ENCODE measurements at regions not wholly inside any gene's neighbourhood (a gene's known extent, or its start where the extent isn't known, plus 50 kb on each side); places are given as distances from the start of the nearest gene placed in this dataset.

DNA sequence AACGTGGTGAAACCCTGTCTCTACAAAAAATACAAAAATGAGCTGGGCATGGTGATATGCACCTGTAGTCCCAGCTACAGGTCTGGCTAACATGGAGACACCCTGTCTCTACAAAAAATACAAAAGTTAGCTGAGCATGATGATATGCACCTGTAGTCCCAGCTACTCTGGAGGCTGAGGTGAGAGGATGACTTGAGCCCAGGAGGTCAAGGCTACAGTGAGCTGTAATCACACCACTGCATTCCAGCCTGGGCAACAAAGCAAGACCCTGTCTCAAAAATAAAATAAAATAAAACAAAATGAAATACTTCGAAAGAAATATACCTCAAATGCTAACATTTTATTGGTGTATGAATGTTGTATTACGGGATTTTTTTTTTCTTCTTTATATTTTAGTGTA is 107.6 kb upstream of the EGLN3 start:
- H3K4me1 Mint-ChIP-seq (ENCODE audit: low read depth, unreplicated experiment) = no peaks in the 10 kb centered on the region
- no peak for DNase-seq
- peaks cover 2% of the 10 kb centered on the region for H3K27me3 Mint-ChIP-seq (ENCODE audit: unreplicated experiment)
- H3K4me3 Mint-ChIP-seq (ENCODE audit: unreplicated experiment) = no peak overlapping the region
- H3K9me3 Mint-ChIP-seq (ENCODE audit: unreplicated experiment) = no peaks in the 10 kb centered on the region
- TF ChIP-seq, protein P1, sequence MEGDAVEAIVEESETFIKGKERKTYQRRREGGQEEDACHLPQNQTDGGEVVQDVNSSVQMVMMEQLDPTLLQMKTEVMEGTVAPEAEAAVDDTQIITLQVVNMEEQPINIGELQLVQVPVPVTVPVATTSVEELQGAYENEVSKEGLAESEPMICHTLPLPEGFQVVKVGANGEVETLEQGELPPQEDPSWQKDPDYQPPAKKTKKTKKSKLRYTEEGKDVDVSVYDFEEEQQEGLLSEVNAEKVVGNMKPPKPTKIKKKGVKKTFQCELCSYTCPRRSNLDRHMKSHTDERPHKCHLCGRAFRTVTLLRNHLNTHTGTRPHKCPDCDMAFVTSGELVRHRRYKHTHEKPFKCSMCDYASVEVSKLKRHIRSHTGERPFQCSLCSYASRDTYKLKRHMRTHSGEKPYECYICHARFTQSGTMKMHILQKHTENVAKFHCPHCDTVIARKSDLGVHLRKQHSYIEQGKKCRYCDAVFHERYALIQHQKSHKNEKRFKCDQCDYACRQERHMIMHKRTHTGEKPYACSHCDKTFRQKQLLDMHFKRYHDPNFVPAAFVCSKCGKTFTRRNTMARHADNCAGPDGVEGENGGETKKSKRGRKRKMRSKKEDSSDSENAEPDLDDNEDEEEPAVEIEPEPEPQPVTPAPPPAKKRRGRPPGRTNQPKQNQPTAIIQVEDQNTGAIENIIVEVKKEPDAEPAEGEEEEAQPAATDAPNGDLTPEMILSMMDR (IDR thresholded peaks at IDR 0.05; ENCODE audit: partially characterized antibody, unreplicated experiment) = no peak
- H3K27ac Mint-ChIP-seq (ENCODE audit: unreplicated experiment) = no peak overlapping the region
- no peaks in the 10 kb centered on the region for H3K36me3 Mint-ChIP-seq (ENCODE audit: unreplicated experiment)

DNA sequence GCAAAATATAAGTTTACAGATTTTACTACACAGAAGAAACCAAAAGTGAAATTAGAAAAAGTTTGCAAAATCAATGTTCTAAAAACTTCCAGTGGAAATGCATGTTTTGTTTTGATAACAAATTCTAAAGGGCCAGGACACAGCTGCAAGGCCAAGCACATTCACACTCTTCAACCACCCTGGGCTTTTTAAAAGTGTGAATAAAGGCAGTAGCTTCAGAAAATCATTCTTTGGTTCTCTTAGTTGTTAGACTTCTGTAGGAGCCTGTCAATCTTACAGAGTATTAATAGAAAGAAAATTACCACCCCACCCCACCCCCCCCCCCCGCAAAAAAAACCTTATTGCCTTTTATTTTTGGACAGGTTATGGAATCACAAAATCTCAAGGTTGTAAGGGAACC is 105.2 kb upstream of the EGLN3 start:
- H3K36me3 Mint-ChIP-seq (ENCODE audit: unreplicated experiment) = no peaks in the 10 kb centered on the region
- DNase-seq = no peak
- H3K4me3 Mint-ChIP-seq (ENCODE audit: unreplicated experiment) = no peak overlapping the region
- TF ChIP-seq, protein P1 (IDR thresholded peaks at IDR 0.05; ENCODE audit: partially characterized antibody, unreplicated experiment) = no peak
- H3K27me3 Mint-ChIP-seq (ENCODE audit: unreplicated experiment) = peaks cover 2% of the 10 kb centered on the region
- no peaks in the 10 kb centered on the region for H3K9me3 Mint-ChIP-seq (ENCODE audit: unreplicated experiment)
- no peaks in the 10 kb centered on the region for H3K4me1 Mint-ChIP-seq (ENCODE audit: low read depth, unreplicated experiment)
- no peak overlapping the region for H3K27ac Mint-ChIP-seq (ENCODE audit: unreplicated experiment)

DNA sequence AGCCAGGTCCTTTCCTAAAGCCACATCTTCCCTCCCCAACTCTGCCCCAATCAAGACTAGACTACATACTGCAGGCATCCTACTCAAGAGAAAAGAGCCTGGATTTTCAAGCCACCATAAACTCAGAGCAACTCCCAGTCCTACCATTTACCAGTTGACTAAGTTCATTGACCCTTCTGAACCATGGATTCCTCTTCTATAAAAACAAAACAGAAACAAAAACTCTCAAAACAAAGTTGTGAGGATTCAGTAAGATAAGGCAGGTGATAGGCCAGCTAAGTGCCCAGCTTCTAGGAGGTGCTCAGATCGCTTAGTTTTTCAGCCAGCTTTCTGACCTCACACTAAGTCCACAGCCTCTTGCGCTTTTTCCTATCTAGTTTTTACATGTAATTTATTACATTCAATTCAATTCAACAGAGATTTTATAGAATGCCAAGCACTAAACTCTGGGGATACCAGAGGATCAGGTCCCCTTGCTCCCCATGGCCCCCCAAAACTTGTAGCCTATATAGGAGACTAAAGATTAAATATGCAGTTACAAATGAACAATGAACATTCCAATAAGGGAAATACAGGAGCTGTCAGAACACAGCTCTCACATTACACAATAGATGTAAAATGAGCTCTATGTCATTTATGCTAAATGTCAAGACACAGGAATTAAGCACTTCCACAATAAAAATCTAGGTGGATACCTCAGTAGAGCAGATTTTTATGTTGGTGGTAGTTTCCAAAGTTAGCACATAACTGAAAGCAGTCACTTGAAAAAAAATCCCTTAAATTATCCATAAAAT is 104.5 kb upstream of the EGLN3 start:
- H3K27me3 Mint-ChIP-seq (ENCODE audit: unreplicated experiment) = peaks cover 2% of the 10 kb centered on the region
- H3K27ac Mint-ChIP-seq (ENCODE audit: unreplicated experiment) = no peak overlapping the region
- no peaks in the 10 kb centered on the region for H3K4me1 Mint-ChIP-seq (ENCODE audit: low read depth, unreplicated experiment)
- peaks cover 1% of the 10 kb centered on the region for H3K9me3 Mint-ChIP-seq (ENCODE audit: unreplicated experiment)
- TF ChIP-seq, protein P1 (IDR thresholded peaks at IDR 0.05; ENCODE audit: partially characterized antibody, unreplicated experiment) = no peak
- no peak for DNase-seq
- no peaks in the 10 kb centered on the region for H3K36me3 Mint-ChIP-seq (ENCODE audit: unreplicated experiment)
- no peak overlapping the region for H3K4me3 Mint-ChIP-seq (ENCODE audit: unreplicated experiment)

DNA sequence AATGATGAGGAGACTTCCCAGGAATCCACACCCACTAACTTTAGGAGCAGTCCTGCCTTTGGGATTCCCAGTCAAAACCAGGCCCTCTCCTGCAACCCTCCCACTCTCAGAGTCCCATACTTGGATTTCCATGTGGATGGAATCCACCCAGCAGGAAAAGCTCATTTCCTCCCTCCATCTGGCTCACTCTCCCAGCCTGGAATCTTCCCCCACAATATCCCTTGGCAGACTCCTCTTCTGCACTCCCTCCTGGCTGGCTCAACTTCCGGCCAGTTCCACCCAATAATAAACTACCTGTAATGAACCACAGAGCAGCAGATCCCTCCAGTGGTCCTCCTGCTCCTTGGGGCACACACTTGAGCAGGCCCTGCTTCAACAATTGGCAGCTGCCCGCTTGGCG is 102.8 kb upstream of the EGLN3 start:
- Mint-ChIP-seq H3K4me1 (ENCODE audit: low read depth, unreplicated experiment) (no peaks in the 10 kb centered on the region), H3K27ac (ENCODE audit: unreplicated experiment) (no peak overlapping the region)

DNA sequence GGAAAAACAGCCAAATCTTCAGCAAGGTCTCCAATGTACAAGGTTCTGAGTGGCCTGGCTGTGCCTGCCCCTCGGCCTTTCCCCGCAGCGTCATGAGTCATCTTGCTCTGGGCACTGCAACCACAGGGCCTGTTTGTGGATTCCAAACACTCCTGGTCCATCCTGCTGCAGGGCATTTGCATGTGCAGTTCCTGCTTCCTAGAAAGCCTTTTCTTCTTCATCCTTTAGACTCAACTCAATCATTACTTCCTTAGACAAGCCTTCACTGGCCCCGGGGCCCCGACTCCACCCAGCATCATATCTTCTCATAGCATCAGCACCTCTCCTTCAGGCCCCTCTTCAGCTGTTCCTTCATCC is 101.8 kb upstream of the EGLN3 start:
- peaks cover 1% of the 10 kb centered on the region for H3K9me3 Mint-ChIP-seq (ENCODE audit: unreplicated experiment)
- no peak overlapping the region for H3K4me3 Mint-ChIP-seq (ENCODE audit: unreplicated experiment)
- no peaks in the 10 kb centered on the region for H3K36me3 Mint-ChIP-seq (ENCODE audit: unreplicated experiment)
- no peak overlapping the region for H3K27ac Mint-ChIP-seq (ENCODE audit: unreplicated experiment)
- no peaks in the 10 kb centered on the region for H3K4me1 Mint-ChIP-seq (ENCODE audit: low read depth, unreplicated experiment)
- no peaks in the 10 kb centered on the region for H3K27me3 Mint-ChIP-seq (ENCODE audit: unreplicated experiment)
- DNase-seq = no peak
- TF ChIP-seq, protein P1 (IDR thresholded peaks at IDR 0.05; ENCODE audit: partially characterized antibody, unreplicated experiment) = no peak

More for the DNA sequence above, 102.8 kb upstream of the EGLN3 start:
- Mint-ChIP-seq H3K36me3 (ENCODE audit: unreplicated experiment) (no peaks in the 10 kb centered on the region), H3K4me3 (ENCODE audit: unreplicated experiment) (no peak overlapping the region), H3K27me3 (ENCODE audit: unreplicated experiment) (no peaks in the 10 kb centered on the region), H3K9me3 (ENCODE audit: unreplicated experiment) (peaks cover 1% of the 10 kb centered on the region)
- DNase-seq = no peak
- TF ChIP-seq, protein P1 (IDR thresholded peaks at IDR 0.05; ENCODE audit: partially characterized antibody, unreplicated experiment) = no peak
